K562 (cell line): ENCODE measurements at regions not wholly inside any gene's neighbourhood (a gene's known extent, or its start where the extent isn't known, plus 50 kb on each side); places are given as distances from the start of the nearest gene placed in this dataset.

Source experiments
- CHD7 ChIP-seq: fragments of 200-600 bp; sonication (generic); IDR thresholded peaks from one replicate; pipeline ENCODE4 v1.6.1; 2012; ENCODE audit warnings: mild to moderate bottlenecking, low read depth, low read length, inconsistent platforms
- ZNF318 ChIP-seq, 2 experiments: fragments of 450-650 bp; IDR thresholded peaks; 2 replicates each; pipeline ENCODE4 v1.6.1; 2016; ENCODE audit warnings: mild to moderate bottlenecking in 2 of 2, borderline replicate concordance in 1 of 2, low read depth in 1 of 2, moderate library complexity in 1 of 2

- no peak for TF ChIP-seq ZNF318 (IDR thresholded peaks at IDR 0.05; ENCODE audit: borderline replicate concordance in 1 of 2, low read depth in 1 of 2)
- TF ChIP-seq CHD7: no peak
- TF ChIP-seq, all 486 proteins: peak for 0
These were observed 223.9 kb upstream of the PPP2R2D start (continued) for GRCh38 chr10:131676800-131677421.
